Calu3 (cell line): ENCODE measurements at regions not wholly inside any gene's neighbourhood (a gene's known extent, or its start where the extent isn't known, plus 50 kb on each side); places are given as distances from the start of the nearest gene placed in this dataset.

ENCODE experiments used
- BruUV-seq: library from RNA; stranded (reverse); fragments of 400-500 nt; replicated peaks from 2 replicates; lab custom pipeline; 2021; lab: Mats Ljungman, UMichigan
- CTCF ChIA-PET: fragments of 300-600 bp; sonication (Branson Sonifier 250); formaldehyde crosslinking; loops from one replicate; lab custom pipeline; 2022; ENCODE audit warnings: antibody characterized with exemption; lab: Charles Lee
- DNase-seq: peaks from one replicate; pipeline ENCODE4 v3.0.0; 2022
- H3K27ac Mint-ChIP-seq: one replicate; pipeline ENCODE4 v1.8.0; 2022; ENCODE audit warnings: mixed read lengths; ENCODE audit not compliant: unreplicated experiment
- H3K27me3 Mint-ChIP-seq: one replicate; pipeline ENCODE4 v1.8.0; 2022; ENCODE audit warnings: mixed read lengths; ENCODE audit not compliant: unreplicated experiment
- H3K36me3 Mint-ChIP-seq: one replicate; pipeline ENCODE4 v1.8.0; 2022; ENCODE audit warnings: mild to moderate bottlenecking, moderate library complexity, mixed read lengths; ENCODE audit not compliant: insufficient read depth, unreplicated experiment
- H3K4me1 Mint-ChIP-seq: one replicate; pipeline ENCODE4 v1.8.0; 2022; ENCODE audit warnings: mild to moderate bottlenecking, low read depth, mixed read lengths; ENCODE audit not compliant: unreplicated experiment
- H3K4me3 Mint-ChIP-seq: one replicate; pipeline ENCODE4 v1.8.0; 2022; ENCODE audit warnings: mild to moderate bottlenecking, low read depth, moderate library complexity, mixed read lengths; ENCODE audit not compliant: unreplicated experiment
- H3K9me3 Mint-ChIP-seq: one replicate; pipeline ENCODE4 v1.8.0; 2022; ENCODE audit warnings: low read depth, mixed read lengths; ENCODE audit not compliant: unreplicated experiment
- CTCF ChIP-seq: fragments of 200-600 bp; IDR thresholded peaks from one replicate; pipeline ENCODE4 v1.8.0; 2022; ENCODE audit warnings: antibody characterized with exemption; ENCODE audit not compliant: unreplicated experiment
- intact Hi-C: fragments of 100-400 bp; cut with micrococcal nuclease; formaldehyde crosslinking; loops from one replicate; pipeline ENCODE4 v1.10.0; 2022; ENCODE audit not compliant: unreplicated experiment

- BruUV-seq, result no TSS peak
- intact Hi-C loops, result no loop called here
- no peak for TF ChIP-seq CTCF
- DNase-seq, result no peak
- H3K36me3 Mint-ChIP-seq, result no peaks in the 10 kb centered on the region
- peaks cover 19% of the 10 kb centered on the region for H3K27me3 Mint-ChIP-seq
- no peaks in the 10 kb centered on the region for H3K4me1 Mint-ChIP-seq
- no peaks in the 10 kb centered on the region for H3K9me3 Mint-ChIP-seq
- no peak overlapping the region for H3K4me3 Mint-ChIP-seq
- CTCF ChIA-PET, result no interaction called here
- no peak overlapping the region for H3K27ac Mint-ChIP-seq
Observed at GRCh38 chr13:21228738-21229137, 52.3 kb downstream of the MRPL57 start.

DNA sequence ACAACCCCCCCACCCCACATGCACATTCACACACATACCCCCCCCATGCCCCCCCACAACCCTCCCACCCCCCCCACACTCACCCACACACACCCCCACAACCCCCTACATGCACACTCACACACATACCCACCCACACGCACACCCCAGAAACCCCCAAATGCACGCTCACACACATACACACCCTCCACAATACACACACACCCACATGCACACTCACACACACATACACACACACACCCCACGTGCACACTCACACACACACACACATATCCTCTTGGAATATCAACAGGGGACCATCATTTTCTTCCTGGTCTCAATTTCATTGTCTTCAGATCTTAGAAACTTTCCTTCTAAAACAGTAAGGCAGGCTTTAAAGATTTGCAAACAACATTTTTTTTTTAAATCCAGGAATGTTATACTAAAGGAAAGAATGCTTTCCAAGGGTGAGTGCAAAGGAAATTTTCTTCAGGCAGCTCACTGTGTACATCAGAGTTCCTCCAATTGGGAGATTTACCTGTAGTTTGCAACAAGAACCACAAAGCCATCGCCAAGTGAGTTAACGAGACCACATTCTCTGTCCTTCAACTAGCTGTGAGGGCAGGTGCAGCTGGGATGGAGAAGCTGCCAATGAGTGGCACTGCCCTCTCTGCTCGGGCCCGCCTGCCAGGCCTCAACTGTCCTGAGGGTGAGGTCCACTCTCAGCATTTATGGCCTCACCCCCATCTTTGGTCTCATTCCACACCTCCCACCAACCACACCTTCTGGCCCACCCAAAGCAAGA lies 53.0 kb downstream of the MRPL57 start:
- peaks cover 12% of the 10 kb centered on the region for H3K27me3 Mint-ChIP-seq
- no peak for DNase-seq
- no peak overlapping the region for H3K4me3 Mint-ChIP-seq
- no peaks in the 10 kb centered on the region for H3K36me3 Mint-ChIP-seq
- intact Hi-C loops, result no loop called here
- CTCF ChIA-PET, result no interaction called here
- H3K27ac Mint-ChIP-seq, result no peak overlapping the region
- BruUV-seq, result no TSS peak
- peaks cover 4% of the 10 kb centered on the region for H3K4me1 Mint-ChIP-seq
- TF ChIP-seq CTCF, result no peak
- no peaks in the 10 kb centered on the region for H3K9me3 Mint-ChIP-seq

GRCh38 chr13:21230516-21230915 lies 54.1 kb downstream of the MRPL57 start:
- Mint-ChIP-seq H3K4me3 (no peak overlapping the region), H3K27me3 (peaks cover under 1% of the 10 kb centered on the region), H3K4me1 (peaks cover 7% of the 10 kb centered on the region), H3K36me3 (no peaks in the 10 kb centered on the region), H3K27ac (no peak overlapping the region), H3K9me3 (no peaks in the 10 kb centered on the region)
- intact Hi-C loops, result no loop called here
- BruUV-seq, result no TSS peak
- no peak for DNase-seq
- CTCF ChIA-PET, result no interaction called here
- no peak for TF ChIP-seq CTCF

GRCh38 chr13:21231426-21231940 lies 55.0 kb downstream of the MRPL57 start:
- no peak for TF ChIP-seq CTCF

More at GRCh38 chr13:21231426-21231940, 55.0 kb downstream of the MRPL57 start:
- CTCF ChIA-PET, result no interaction called here
- Mint-ChIP-seq H3K36me3 (no peaks in the 10 kb centered on the region), H3K27me3 (no peaks in the 10 kb centered on the region), H3K9me3 (no peaks in the 10 kb centered on the region), H3K4me3 (no peak overlapping the region), H3K27ac (no peak overlapping the region), H3K4me1 (peaks cover 7% of the 10 kb centered on the region)
- BruUV-seq, result no TSS peak
- DNase-seq, result no peak
- intact Hi-C loops, result no loop called here
